HG03575 (cell line): ENCODE measurements at regions not wholly inside any gene's neighbourhood (a gene's known extent, or its start where the extent isn't known, plus 50 kb on each side); places are given as distances from the start of the nearest gene placed in this dataset.
A peak's percentile ranks its signal among the peaks of the same experiment; 100 is the strongest.
"Not testable (repeated sequence)": the region's sequence is repeated elsewhere in the genome, so short reads cannot be mapped to it uniquely, and the experiment has no call there.

ENCODE experiments used
- ATAC-seq: cut with Tn5 transposase; IDR thresholded peaks from one replicate; pipeline ENCODE4 v1.9.1; 2021; ENCODE audit not compliant: unreplicated experiment, insufficient number of reproducible peaks, low FRiP score; ENCODE audit errors: extremely low read depth

DNA sequence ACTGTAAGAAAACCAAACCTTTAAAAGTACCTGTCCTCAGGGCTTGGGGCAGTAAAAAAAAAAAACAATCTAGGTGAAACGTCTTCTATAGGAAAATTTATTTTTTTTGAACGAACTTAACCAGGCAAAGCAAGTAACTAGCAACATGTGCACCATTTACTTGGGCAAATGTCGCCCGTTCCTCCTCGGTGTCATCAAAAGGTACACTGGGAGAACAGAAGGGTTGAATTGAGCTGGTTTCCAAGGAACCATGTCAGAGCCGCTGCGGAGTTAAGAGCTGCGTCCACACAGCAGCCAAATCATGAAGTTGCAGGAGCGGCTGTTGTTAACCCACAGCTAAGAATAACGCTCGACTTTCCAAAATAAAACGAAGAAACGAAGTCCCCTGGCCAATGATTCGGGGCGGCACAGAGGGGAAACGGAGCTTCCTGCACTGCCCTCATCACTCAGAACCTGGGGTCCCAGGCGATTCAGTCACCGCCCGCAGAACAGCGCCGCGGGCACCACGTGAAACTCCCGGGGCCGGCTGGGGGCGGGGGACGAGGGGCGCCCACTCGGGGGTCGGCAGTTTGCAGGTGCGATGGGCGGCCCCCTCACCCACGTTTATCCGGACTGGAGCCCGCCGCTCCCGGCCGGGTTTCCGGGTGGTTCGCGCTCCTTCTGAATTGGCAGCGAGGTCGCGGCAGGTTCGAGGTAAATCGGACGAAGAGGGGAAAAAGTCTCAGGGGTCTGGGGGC, 53.6 kb upstream of the PLGLB1 start:
- not testable (repeated sequence) for ATAC-seq

DNA sequence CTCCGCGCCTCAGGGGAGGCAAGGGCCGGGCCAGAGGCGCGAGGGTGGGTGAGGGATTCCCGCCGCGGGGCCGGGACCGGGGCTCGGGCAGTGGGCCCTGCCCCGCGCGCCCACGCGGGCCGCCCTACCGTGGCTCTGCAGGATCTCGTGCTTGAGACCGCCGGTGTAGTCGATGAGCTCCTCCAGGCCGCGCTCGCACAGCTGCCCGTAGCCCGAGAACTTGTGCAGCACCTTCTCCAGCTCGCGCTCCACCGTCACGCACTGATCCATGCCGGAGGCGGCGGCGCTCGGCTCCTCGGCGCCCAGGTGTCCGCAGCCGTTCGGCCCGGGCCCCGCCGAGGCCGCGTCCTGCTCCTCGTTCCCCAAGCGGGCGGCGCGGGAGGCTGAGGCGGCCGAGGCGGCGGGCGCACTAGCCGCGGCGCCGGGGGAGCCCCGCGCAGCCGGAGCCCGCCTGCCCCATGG, 54.2 kb upstream of the PLGLB1 start:
- peak; percentile 5 for ATAC-seq

DNA sequence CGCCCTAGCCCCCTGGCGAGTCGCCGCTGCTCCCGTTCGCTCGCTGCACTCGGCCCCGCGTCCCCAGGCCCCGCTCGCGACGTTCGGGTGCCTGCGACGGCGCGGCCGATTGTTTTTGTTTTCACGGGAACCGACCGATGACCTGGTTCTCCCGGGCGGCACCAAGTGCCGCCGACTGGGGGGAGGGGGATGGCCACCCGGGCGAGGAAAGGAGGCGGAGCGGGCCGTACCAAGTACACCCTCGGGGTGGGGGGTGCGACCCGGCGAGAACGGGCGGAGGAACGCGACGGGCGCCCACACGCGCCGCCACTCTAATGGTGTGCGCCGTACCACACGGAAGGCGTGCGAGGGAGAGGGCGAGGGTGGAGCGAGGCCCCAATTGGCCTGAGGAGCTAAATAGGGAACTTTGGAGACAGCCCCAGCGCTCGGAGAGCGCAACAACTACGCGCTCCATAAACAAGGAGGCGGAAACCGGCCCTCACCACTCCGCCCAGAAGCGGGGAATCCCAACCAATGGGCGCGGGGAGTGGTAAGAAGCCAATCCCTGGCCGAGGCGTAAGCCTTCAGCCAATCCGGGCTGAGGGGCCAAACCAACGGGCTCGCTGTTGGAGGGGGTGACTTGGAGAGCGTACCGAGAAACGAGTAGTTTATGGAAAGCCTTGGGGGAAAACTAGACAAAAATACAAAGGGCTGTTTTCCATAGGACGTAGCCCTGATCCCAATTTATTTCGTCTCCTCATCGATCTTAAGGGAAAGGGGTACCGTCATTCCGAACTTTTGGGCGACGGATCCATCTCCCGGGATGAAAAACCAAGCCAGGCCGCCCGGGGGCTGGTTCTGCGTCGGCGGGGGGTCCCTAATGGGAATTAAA, 54.8 kb upstream of the PLGLB1 start:
- ATAC-seq = peak; percentile 76

DNA sequence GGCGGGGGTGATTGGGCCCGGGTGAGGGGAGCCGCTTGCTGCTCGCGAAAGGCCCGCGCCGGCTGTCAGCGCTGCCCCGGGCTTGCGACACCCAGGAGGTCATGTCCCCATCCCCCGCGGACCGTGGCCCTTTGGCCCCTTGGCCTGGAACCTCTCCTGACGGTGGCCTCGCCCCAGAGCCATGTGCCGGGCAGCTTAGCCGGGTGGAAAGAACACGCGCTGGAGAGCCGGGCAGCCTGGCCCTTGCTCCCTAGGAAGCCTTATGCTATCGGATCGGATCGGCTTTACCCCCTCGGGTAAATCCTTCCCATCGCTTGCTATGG, 55.4 kb upstream of the PLGLB1 start:
- ATAC-seq = not testable (repeated sequence)

DNA sequence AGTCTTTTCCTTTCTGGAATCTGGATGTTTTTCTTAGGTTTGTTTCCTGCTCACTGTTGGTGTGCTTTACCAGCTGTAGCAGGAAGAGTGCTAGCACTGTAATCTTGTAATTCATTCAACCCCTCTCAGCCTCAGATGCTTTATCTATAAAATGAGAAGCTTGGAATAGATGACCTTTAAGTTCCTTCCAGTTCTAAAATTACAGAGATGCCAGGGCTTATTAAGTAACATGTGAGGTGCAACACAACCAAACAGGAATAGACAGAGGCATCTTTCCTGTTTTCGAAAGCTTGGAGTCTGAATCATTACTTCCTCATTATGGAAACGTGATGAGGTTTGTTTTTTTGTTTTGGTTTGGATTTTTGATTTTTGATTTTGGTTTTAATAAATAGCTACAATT, 60.1 kb upstream of the PLGLB1 start:
- not testable (repeated sequence) for ATAC-seq

DNA sequence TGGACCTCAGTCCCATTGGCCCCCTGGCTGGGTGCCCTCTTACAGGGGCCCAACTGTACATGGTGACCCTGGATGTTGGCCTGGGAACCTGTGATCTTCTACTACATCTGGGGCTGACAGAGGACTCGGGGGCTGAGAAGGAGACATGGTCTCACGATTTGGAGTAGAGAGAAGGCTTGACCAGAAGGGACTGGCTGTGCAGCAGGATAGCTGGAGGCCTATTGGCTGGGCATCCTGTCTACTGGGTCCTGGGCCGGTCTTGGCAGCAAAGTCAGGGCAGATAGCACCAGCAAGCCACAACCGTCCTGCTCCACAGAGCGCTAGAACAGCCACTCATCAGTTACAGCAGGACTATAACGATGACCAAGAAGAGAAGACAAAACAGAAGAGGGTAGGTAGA, 66.4 kb upstream of the PLGLB1 start:
- ATAC-seq = not testable (repeated sequence)

DNA sequence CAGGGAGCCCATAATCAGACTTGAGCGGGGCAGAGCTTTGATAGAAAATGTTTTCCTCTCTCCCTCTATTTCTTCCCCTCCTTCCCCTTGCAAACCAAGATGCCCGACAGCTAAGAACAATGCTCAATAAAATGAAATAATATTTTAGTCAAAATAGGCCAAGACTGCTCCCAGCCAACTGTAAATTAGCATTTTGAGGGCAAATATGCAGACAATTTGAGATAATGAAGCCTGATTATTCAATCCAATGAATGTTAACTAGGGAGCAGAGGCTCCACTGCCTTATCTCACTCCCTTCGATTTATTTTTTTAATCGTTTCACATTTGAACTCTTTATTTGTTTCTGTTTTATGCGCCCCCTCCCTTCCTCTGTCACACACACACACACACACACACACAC, 67.8 kb upstream of the PLGLB1 start:
- not testable (repeated sequence) for ATAC-seq

DNA sequence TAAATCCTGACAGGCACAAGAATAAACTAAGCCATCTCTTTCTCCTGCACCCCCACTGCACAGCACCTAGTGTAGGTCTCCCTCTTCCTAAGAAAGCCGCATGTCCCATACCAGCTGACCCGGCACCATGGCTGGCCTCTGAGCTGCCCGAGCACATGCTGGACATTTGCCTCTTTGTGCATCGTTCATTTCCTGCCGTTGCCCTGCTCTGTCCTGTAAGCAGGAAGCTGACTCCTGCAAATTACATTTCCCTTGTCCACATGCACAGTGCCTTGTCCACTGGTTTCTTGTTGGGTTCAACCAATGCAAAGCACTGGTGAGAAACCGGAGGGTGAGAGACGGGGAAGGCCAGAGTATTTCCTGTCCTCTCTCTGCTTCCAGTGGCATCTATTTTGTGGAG, 71.6 kb upstream of the PLGLB1 start:
- not testable (repeated sequence) for ATAC-seq

DNA sequence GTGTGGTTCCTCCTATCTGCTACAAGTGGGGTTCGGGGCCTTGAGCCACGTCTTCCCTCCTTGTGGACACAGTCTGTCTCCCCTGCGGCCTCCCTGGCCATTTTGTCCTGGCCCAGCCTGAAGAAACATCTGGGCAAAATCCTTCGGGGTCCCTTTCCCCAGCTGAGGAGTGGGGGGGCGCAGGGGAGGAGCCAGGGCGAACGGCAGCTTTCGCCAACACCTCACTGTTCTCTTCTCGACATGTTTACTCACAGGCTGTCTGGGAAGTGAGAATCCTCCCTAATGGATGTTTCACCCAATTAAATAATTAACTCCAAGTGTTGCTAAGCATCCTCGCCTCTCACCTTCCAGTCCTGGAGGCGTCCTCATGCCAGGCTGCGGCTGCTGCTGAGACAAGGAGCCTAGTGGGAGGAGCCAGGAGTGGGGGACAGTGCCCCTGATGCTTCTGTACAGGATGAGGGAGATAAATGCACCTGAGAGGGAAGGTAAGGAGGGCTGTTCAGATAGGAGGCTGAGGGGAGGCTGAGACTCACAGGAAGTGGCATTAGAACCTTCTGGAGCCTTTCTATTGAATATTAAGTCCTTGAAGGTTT, 72.4 kb upstream of the PLGLB1 start:
- ATAC-seq = not testable (repeated sequence)

DNA sequence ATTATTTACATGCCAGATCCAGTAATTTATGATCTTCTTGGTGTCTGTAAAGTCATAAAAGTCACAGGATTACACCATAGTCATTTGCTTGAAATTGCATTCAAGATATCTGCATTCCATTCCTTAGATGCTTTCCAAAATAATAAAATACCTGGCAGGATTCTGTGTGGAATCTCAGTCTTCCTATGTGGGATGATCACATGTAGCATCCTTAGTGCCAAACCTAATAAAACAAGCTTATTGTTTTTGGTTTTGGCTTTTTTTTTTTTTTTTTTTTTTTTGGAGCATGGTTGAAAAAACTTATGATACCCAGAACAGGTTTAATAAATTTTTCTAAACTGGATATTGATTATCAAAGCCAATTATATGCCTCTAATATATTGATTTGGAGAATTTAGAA, 74.2 kb upstream of the PLGLB1 start:
- not testable (repeated sequence) for ATAC-seq

DNA sequence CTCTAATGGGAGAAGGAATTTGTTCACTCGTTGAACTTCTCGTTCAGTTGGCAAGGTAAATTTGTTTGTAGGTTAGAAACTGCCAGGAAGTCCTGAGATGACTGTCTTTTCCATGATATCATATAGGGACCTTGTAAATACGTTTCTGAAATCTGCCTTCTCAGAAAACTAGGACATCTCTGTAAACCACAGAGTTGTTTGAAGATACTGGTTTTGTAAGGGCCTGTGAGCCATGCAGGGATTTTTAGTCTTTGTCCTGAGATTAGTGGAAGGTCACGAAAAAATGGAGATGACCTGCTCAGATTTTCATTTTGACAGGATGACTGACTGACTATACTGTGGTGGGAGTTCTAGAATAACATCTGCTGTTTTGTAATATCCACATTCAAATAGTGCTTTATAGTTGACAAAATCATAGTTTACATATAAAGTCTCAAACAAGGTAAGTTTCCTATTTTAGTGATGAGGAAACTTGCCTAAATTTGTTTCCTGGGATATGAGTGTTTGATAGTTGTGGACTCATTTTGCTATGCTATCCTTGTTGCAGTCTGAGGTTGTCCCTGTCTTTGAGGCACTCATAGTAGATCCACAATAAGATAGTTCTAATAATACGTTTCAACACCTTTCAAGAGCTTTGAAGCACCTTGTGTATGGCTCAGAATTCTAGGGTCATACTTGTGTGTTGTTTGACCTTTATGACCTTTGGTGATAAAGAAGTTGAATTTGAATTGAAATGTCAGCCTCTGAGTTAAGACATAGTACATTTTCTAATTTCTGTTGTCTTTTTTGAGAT, 107.3 kb upstream of the PLGLB1 start:
- not testable (repeated sequence) for ATAC-seq

DNA sequence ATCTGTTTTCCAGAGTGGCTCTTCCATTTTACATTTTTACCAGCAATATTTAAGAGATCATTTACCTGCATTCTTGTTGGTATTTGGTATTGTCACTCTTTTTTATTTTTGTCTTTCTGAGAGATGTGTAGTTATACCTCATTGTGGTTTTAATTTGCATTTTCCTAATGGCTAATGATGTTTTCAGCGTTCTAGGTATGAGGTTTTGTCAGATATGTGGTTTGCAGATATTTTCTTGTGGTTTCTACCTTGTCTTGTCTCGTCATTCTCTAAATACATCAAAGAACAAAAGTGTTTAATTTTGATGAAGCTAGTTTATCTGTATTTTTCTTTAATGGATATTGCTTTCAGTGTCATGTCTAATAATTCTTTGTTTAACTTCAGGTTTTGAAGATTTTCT, 110.9 kb upstream of the PLGLB1 start:
- ATAC-seq = not testable (repeated sequence)

DNA sequence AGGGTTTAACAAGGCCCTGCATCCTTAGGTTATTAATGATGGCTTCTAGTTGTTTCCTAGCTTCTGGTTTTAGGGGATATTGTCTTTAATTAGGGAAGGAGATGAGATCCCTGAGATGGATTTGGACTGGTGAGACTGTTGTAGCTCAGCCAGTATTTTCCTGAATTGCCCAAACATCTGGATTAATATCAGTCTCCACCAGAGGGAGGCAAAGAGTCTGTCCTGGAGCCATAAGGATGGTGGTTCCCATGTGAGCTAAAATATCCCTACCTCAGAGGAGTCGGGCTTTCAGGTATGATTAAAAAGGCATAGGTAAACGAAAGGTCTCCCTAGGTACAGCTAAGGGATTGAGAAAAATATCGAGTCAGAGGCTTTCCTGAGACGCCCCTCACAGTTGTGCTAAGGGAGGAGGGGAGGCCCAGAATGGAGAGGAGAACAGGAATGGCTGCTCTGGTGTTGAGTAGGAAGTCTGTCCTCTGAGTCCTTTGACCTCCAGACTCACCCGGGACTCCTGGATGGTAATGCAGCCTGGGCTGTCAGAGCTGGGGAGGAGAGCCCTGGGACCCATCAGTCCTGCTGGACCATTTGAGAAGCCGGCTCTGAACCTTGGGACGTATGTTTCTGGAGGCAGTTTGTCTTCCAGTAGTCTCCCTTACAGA, 130.3 kb upstream of the PLGLB1 start:
- not testable (repeated sequence) for ATAC-seq

DNA sequence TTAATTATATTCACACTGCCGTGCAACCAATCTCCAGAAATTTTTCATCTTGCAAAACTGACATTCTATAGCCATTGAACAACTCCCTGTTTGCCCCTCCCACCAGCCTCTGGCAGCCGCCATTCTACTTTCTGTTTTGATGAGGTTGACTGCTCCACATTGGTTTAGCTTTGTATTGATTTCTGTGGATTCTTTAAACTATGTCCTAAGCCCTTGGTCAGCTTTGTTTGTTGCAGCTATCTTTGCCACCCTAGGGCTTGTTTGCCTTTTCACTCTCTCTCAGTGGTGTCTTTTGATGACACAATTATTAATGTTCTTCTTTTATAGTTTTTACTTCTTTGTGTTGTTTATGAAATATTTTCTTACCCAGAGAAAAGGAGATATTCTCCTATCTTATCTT, 152.8 kb upstream of the PLGLB1 start:
- not testable (repeated sequence) for ATAC-seq

DNA sequence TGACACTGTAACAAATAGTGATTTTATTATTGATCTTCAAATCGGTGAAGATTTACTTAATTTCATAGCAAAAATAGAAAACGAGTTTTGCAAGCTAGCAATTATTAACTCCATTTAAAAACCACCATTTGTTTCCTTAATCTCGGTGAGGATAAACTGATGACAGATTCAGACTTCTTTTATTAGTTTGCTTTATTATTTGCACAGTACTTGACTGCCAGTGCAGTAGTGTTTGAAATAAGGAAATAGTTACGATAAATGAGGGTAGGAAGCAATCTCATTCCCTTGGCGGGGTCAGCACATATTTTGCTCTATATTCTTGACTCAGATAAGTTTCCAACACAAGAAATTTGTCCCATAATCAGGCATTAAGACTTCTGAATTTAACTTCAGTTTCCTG, 161.7 kb upstream of the PLGLB1 start:
- not testable (repeated sequence) for ATAC-seq

DNA sequence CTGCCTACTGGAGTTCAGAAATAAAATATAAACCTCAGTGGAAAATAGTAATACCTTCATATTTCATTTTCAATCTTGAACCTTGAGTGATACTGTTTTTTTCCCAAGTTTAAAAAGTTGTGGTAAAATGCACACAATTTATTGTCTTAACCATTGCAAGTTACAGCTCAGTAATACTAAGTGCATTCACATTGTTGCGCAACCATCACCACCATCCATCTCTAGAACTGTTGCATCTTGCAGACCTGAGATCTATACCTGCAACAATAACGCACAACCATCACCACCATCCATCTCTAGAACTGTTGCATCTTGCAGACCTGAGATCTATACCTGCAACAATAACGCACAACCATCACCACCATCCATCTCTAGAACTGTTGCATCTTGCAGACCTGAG, 162.6 kb upstream of the PLGLB1 start:
- ATAC-seq = not testable (repeated sequence)

DNA sequence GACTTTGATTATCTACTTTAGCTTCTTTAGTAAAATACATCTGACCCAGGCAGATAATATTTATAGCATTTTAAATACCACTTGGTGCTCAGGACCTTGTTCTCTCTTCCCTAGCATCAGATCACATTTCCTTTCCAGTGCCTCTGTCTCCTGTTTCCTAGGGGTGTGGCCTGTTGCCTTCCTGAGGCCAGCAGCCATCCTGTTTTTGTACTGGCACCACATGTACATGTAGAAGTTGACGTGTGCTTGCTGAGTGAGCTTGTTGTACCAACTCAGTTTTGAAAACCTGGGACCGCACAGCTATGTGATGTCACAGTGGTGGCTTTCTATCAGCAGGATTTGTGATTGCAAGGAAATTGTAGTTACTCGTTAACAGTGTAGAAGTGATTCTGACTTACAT, 167.6 kb upstream of the PLGLB1 start:
- not testable (repeated sequence) for ATAC-seq

DNA sequence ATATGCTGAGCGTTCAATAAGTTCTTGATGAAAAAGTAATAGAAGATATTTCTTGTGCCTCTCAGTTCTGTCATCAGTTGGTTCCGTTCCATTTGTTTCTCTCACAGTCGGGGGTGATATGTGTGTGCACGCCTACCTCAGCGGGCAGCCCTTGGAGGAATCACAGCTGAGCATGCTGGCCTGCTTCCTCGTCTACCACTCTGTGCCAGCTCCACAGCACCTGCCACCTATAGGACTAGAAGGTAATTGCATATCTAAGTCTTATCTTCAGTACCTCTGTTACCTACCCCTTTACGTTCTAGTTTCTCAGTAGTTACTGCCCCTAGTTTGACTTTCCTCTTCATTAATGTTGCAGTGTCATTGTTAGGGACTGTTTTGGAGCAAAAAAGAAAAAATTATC, 171.7 kb upstream of the PLGLB1 start:
- not testable (repeated sequence) for ATAC-seq
